ENCODE measurements at regions not wholly inside any gene's neighbourhood (a gene's known extent, or its start where the extent isn't known, plus 50 kb on each side); places are given as distances from the start of the nearest gene placed in this dataset.

GRCh38 chr11:42502151-42502550 lies 809.6 kb upstream of the API5 start (continued):
- TF ChIP-seq ZNF407 (CRISPR knock-in tag; IDR thresholded peaks at IDR 0.05; ENCODE audit: not compliant biosample characterization) (no peak), THAP11 (CRISPR knock-in tag; IDR thresholded peaks at IDR 0.05) (no peak), AHDC1 (CRISPR knock-in tag; IDR thresholded peaks at IDR 0.05; ENCODE audit: borderline replicate concordance) (no peak), MTERF4 (CRISPR knock-in tag; IDR thresholded peaks at IDR 0.05) (no peak), SALL1 (CRISPR knock-in tag; IDR thresholded peaks at IDR 0.05) (no peak), KDM6A (CRISPR knock-in tag; IDR thresholded peaks at IDR 0.05; ENCODE audit: low read depth) (no peak), ZNF552 (CRISPR knock-in tag; IDR thresholded peaks at IDR 0.05; ENCODE audit: borderline replicate concordance) (no peak), ELF3 (CRISPR knock-in tag; IDR thresholded peaks at IDR 0.05) (no peak)
